ENCODE measurements at regions not wholly inside any gene's neighbourhood (a gene's known extent, or its start where the extent isn't known, plus 50 kb on each side); places are given as distances from the start of the nearest gene placed in this dataset.

DNA sequence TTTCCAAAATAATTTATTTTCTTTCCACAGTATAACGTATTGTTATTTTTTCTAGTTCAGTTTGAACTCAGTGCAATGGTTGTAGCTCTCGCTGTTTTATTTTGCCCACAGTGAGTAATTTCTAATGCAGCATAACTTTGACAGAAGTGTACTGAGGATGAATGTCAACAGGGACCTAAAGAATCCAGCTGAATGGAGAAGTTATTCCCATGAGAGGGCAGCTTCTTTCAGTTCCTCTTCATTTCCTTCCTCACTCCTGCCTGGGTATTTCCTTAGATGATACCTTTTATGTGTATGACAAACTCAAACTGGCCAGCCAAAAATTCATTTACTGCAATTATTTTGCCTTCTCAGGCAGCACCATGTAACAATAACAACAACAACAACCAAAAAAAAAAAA lies 1223.1 kb upstream of the ZEB2 start:
- no peak for TF ChIP-seq CTCF (conservative IDR thresholded peaks at IDR 0.05; ENCODE audit: low read depth, low read length)
- TF ChIP-seq EZH2 (IDR thresholded peaks at IDR 0.05; ENCODE audit: low read length, unreplicated experiment), result no peak
- TF ChIP-seq EZH2phosphoT487 (IDR thresholded peaks at IDR 0.05; ENCODE audit: borderline replicate concordance, low read length), result no peak

Data from PC-3 (cell line).